ENCODE measurements at regions not wholly inside any gene's neighbourhood (a gene's known extent, or its start where the extent isn't known, plus 50 kb on each side); places are given as distances from the start of the nearest gene placed in this dataset.
"Not testable (repeated sequence)": the region's sequence is repeated elsewhere in the genome, so short reads cannot be mapped to it uniquely, and the experiment has no call there.

- not testable (repeated sequence) for TF ChIP-seq CTCF (IDR thresholded peaks at IDR 0.05; ENCODE audit: poor library complexity, severe bottlenecking); SMC3 (conservative IDR thresholded peaks at IDR 0.05; ENCODE audit: poor library complexity); RAD21 (conservative IDR thresholded peaks at IDR 0.05)
Measured at GRCh38 chr7:6991169-6991611, 165.1 kb upstream of the CCZ1B start.
